ENCODE measurements at regions not wholly inside any gene's neighbourhood (a gene's known extent, or its start where the extent isn't known, plus 50 kb on each side); places are given as distances from the start of the nearest gene placed in this dataset.

DNA sequence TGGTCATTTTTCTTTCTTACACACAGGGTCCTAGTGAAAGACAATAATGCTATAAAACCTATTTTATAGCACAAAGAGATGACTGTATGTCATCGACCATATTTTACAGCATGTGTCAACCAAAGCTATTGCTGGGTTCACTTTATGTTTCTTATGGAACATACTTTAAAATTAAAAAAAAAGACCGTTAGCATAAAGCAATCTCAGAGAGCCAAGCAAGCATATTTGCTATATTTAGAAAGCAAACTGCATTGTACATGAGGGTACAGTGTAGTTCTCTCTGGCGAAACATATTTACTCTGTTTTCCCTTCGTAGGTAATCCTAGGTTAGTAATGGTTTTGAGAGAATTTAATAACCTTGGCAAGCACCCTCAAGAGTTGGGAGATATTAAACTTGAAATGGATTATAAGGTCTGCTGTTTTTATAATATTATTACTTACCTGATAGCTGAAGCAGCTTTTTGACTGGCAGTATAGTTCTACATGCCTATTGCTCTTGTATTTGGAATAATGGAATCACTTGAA, 244.2 kb upstream of the POM121L12 start:
- peaks cover 11 to 35% (median 11%) of the 10 kb centered on the region in 5 donors for H3K9me3 Mint-ChIP-seq
- Histone ChIP-seq H3K27me3 (ENCODE audit: insufficient read depth, low read length, poor library complexity, severe bottlenecking) (no peaks in the 10 kb centered on the region), H3K9me3 (ENCODE audit: low read length) (no peaks in the 10 kb centered on the region), H3K36me3 (ENCODE audit: insufficient read depth, low read length) (no peaks in the 10 kb centered on the region), H3K4me3 (ENCODE audit: low read length) (no peak overlapping the region), H3K27ac (ENCODE audit: low read depth, low read length) (no peak overlapping the region), H3K4me1 (ENCODE audit: insufficient read depth, low read length) (no peaks in the 10 kb centered on the region)
- no peaks in the 10 kb centered on the region for H3K4me1 Mint-ChIP-seq
- no peak for DNase-seq
- POLR2A ChIA-PET = no interaction called here
- no peaks in the 10 kb centered on the region for H3K27me3 Mint-ChIP-seq
- H3K36me3 Mint-ChIP-seq = no peaks in the 10 kb centered on the region
- H3K27ac Mint-ChIP-seq = no peak overlapping the region
- CTCF ChIA-PET = no interaction called here
- no peak overlapping the region for H3K4me3 Mint-ChIP-seq

DNA sequence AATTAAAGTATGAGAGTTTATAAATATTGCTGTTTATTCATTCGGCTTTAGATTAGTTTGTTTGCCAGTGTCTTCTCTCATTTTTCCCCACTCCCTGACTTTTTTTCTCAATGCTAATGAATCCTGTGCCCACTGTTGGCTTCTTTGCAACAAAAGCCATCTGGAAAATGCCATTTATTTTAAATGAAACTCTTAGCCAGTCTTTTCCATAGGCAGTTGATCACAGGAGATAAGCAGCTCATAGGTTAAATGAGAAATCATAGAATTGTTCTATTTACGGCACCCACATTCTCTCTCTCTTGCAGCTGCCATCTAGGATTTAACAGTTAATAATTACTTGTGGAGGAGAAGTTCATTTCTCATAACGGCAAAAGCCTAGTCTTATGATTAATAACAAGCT, 249.3 kb upstream of the POM121L12 start:
- H3K27ac ChIP-seq (ENCODE audit: low read depth, low read length) = no peak overlapping the region
- CTCF ChIA-PET = no interaction called here
- no peaks in the 10 kb centered on the region for H3K4me1 ChIP-seq (ENCODE audit: insufficient read depth, low read length)
- Mint-ChIP-seq H3K4me3 (no peak overlapping the region), H3K27me3 (no peaks in the 10 kb centered on the region), H3K4me1 (no peaks in the 10 kb centered on the region), H3K9me3 (peaks cover 14 to 47% (median 19%) of the 10 kb centered on the region in 5 donors), H3K36me3 (no peaks in the 10 kb centered on the region), H3K27ac (no peak overlapping the region)
- no peaks in the 10 kb centered on the region for H3K27me3 ChIP-seq (ENCODE audit: insufficient read depth, low read length, poor library complexity, severe bottlenecking)
- no peak overlapping the region for H3K4me3 ChIP-seq (ENCODE audit: low read length)
- DNase-seq = no peak
- no peaks in the 10 kb centered on the region for H3K9me3 ChIP-seq (ENCODE audit: low read length)
- POLR2A ChIA-PET = no interaction called here
- no peaks in the 10 kb centered on the region for H3K36me3 ChIP-seq (ENCODE audit: insufficient read depth, low read length)

DNA sequence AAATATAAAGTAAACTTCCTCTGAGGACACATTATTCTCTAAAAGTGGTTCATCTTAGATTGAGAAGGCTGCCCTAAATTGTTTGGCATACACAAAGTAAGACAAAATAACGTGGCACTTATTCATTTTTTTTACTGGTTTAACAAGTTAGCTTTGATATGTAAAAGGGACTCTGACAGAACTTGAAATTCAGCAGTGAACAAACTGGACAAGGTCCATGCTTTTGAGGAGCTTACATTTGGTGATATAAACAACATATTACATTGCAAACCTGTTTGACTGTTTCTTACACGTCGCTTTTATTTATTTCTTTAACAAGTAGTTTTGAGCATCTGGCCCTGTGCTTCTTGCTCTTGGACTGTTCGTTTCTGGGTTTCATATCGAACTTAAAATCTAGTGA, 253.1 kb upstream of the POM121L12 start:
- H3K27ac Mint-ChIP-seq = no peak overlapping the region
- CTCF ChIA-PET = no interaction called here
- POLR2A ChIA-PET = no interaction called here

GRCh38 chr7:52781250-52781649, 254.2 kb upstream of the POM121L12 start:
- CTCF ChIA-PET = no interaction called here

More for the DNA sequence above, 253.1 kb upstream of the POM121L12 start:
- no peaks in the 10 kb centered on the region for H3K4me1 ChIP-seq (ENCODE audit: insufficient read depth, low read length)
- Mint-ChIP-seq H3K4me3 (no peak overlapping the region), H3K27me3 (no peaks in the 10 kb centered on the region), H3K36me3 (no peaks in the 10 kb centered on the region), H3K4me1 (no peaks in the 10 kb centered on the region), H3K9me3 (peaks cover 12 to 52% (median 18%) of the 10 kb centered on the region in 5 donors)
- H3K9me3 ChIP-seq (ENCODE audit: low read length) = no peaks in the 10 kb centered on the region
- H3K36me3 ChIP-seq (ENCODE audit: insufficient read depth, low read length) = no peaks in the 10 kb centered on the region
- H3K4me3 ChIP-seq (ENCODE audit: low read length) = no peak overlapping the region
- no peak for DNase-seq
- H3K27me3 ChIP-seq (ENCODE audit: insufficient read depth, low read length, poor library complexity, severe bottlenecking) = no peaks in the 10 kb centered on the region
- no peak overlapping the region for H3K27ac ChIP-seq (ENCODE audit: low read depth, low read length)

DNA sequence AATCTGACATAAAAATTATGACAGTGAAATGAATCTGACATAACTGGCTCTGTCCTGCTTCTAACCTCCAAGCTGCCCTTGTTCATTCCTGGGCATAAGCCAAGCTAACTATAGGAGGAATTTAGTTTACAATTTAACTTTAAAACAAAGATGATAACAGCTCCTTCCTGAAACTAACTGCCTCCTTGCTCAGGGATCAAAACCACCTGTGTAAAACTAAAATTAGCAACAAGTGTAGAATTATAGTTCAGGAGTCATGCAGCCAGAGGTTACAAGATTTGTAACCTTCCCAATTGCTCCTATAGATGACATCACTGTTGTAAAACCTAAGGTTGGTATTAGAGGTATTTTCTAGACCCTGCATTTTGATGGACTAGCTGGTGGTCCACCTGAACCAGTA, 256.4 kb upstream of the POM121L12 start:
- no peaks in the 10 kb centered on the region for H3K36me3 Mint-ChIP-seq

More at GRCh38 chr7:52781250-52781649, 254.2 kb upstream of the POM121L12 start:
- H3K9me3 ChIP-seq (ENCODE audit: low read length) = no peaks in the 10 kb centered on the region
- Mint-ChIP-seq H3K4me1 (no peaks in the 10 kb centered on the region), H3K36me3 (no peaks in the 10 kb centered on the region), H3K4me3 (no peak overlapping the region), H3K27me3 (no peaks in the 10 kb centered on the region), H3K9me3 (peaks cover 13 to 58% (median 23%) of the 10 kb centered on the region in 5 donors), H3K27ac (no peak overlapping the region)
- POLR2A ChIA-PET = no interaction called here
- no peak for DNase-seq
- H3K4me3 ChIP-seq (ENCODE audit: low read length) = no peak overlapping the region
- no peaks in the 10 kb centered on the region for H3K4me1 ChIP-seq (ENCODE audit: insufficient read depth, low read length)
- no peaks in the 10 kb centered on the region for H3K36me3 ChIP-seq (ENCODE audit: insufficient read depth, low read length)
- no peaks in the 10 kb centered on the region for H3K27me3 ChIP-seq (ENCODE audit: insufficient read depth, low read length, poor library complexity, severe bottlenecking)
- no peak overlapping the region for H3K27ac ChIP-seq (ENCODE audit: low read depth, low read length)

DNA sequence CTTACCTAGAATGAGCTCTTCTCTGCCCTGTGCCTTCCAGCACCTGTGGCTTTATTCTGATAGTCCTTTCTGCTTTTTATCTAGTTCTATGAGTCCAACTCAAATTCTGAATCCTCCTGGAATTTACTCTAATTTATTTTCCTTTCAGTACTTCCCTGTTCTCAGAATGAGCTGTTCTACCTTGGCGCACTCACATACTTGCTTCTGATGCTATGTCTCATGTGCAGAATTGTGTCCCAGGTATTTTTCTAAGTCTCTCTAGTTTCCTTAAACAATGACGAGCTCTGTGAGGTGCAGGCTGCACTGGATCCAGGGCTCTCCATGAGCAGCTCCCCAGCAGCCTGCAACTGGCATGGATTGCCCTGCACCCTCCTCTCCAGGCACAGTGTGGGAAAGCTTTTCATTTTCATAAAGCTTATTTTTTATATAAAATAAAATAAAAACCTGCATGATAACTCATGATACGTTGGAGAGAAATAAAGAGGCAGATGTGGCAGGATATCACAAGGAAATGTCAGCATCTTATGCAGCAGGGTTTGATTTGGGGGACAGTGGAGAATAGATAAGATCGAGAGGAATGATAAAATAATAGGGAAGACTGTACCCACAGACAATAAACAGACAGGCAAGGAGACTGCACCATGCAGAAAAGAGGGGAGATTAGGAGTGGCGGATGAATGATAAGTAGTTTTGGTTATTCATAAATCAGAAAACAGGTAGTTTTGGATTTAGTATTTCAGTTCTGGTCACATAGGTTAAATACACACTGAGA, 258.2 kb upstream of the POM121L12 start:
- ChIA-PET CTCF (no interaction called here), POLR2A (no interaction called here)
- no peaks in the 10 kb centered on the region for H3K36me3 Mint-ChIP-seq
- Histone ChIP-seq H3K4me1 (ENCODE audit: insufficient read depth, low read length) (no peaks in the 10 kb centered on the region), H3K4me3 (ENCODE audit: low read length) (no peak overlapping the region), H3K9me3 (ENCODE audit: low read length) (no peaks in the 10 kb centered on the region), H3K27ac (ENCODE audit: low read depth, low read length) (no peak overlapping the region), H3K27me3 (ENCODE audit: insufficient read depth, low read length, poor library complexity, severe bottlenecking) (no peaks in the 10 kb centered on the region), H3K36me3 (ENCODE audit: insufficient read depth, low read length) (no peaks in the 10 kb centered on the region)
- no peak overlapping the region for H3K27ac Mint-ChIP-seq
- no peak for DNase-seq
- peaks cover 7 to 50% (median 12%) of the 10 kb centered on the region in 5 donors for H3K9me3 Mint-ChIP-seq
- no peaks in the 10 kb centered on the region for H3K4me1 Mint-ChIP-seq
- H3K4me3 Mint-ChIP-seq = no peak overlapping the region
- H3K27me3 Mint-ChIP-seq = no peaks in the 10 kb centered on the region

More for the DNA sequence above, 256.4 kb upstream of the POM121L12 start:
- Histone ChIP-seq H3K36me3 (ENCODE audit: insufficient read depth, low read length) (no peaks in the 10 kb centered on the region), H3K9me3 (ENCODE audit: low read length) (no peaks in the 10 kb centered on the region), H3K27ac (ENCODE audit: low read depth, low read length) (no peak overlapping the region), H3K4me3 (ENCODE audit: low read length) (no peak overlapping the region), H3K4me1 (ENCODE audit: insufficient read depth, low read length) (no peaks in the 10 kb centered on the region), H3K27me3 (ENCODE audit: insufficient read depth, low read length, poor library complexity, severe bottlenecking) (no peaks in the 10 kb centered on the region)
- ChIA-PET POLR2A (no interaction called here), CTCF (no interaction called here)
- H3K27me3 Mint-ChIP-seq = no peaks in the 10 kb centered on the region
- H3K4me1 Mint-ChIP-seq = no peaks in the 10 kb centered on the region
- no peak for DNase-seq
- H3K4me3 Mint-ChIP-seq = no peak overlapping the region
- H3K27ac Mint-ChIP-seq = no peak overlapping the region
- peaks cover 7 to 57% (median 17%) of the 10 kb centered on the region in 5 donors for H3K9me3 Mint-ChIP-seq

- no peaks in the 10 kb centered on the region for H3K4me1 Mint-ChIP-seq
- Histone ChIP-seq H3K4me1 (ENCODE audit: insufficient read depth, low read length) (no peaks in the 10 kb centered on the region), H3K27me3 (ENCODE audit: insufficient read depth, low read length, poor library complexity, severe bottlenecking) (no peaks in the 10 kb centered on the region), H3K4me3 (ENCODE audit: low read length) (no peak overlapping the region), H3K36me3 (ENCODE audit: insufficient read depth, low read length) (no peaks in the 10 kb centered on the region), H3K9me3 (ENCODE audit: low read length) (no peaks in the 10 kb centered on the region), H3K27ac (ENCODE audit: low read depth, low read length) (no peak overlapping the region)
- no peaks in the 10 kb centered on the region for H3K36me3 Mint-ChIP-seq
- DNase-seq = no peak
- no peak overlapping the region for H3K27ac Mint-ChIP-seq
- POLR2A ChIA-PET = no interaction called here
- peaks cover 10 to 41% (median 19%) of the 10 kb centered on the region in 5 donors for H3K9me3 Mint-ChIP-seq
- H3K27me3 Mint-ChIP-seq = no peaks in the 10 kb centered on the region
- H3K4me3 Mint-ChIP-seq = no peak overlapping the region
- CTCF ChIA-PET = no interaction called here
Measured at GRCh38 chr7:52775876-52776275, 259.6 kb upstream of the POM121L12 start.

GRCh38 chr7:52771177-52771576, 264.3 kb upstream of the POM121L12 start:
- Mint-ChIP-seq H3K4me3 (no peak overlapping the region), H3K9me3 (peaks cover 5 to 45% (median 10%) of the 10 kb centered on the region in 5 donors), H3K27me3 (no peaks in the 10 kb centered on the region), H3K4me1 (no peaks in the 10 kb centered on the region), H3K36me3 (no peaks in the 10 kb centered on the region), H3K27ac (no peak overlapping the region)
- Histone ChIP-seq H3K27me3 (ENCODE audit: insufficient read depth, low read length, poor library complexity, severe bottlenecking) (no peaks in the 10 kb centered on the region), H3K27ac (ENCODE audit: low read depth, low read length) (no peak overlapping the region), H3K4me1 (ENCODE audit: insufficient read depth, low read length) (no peaks in the 10 kb centered on the region), H3K9me3 (ENCODE audit: low read length) (no peaks in the 10 kb centered on the region), H3K4me3 (ENCODE audit: low read length) (no peak overlapping the region), H3K36me3 (ENCODE audit: insufficient read depth, low read length) (no peaks in the 10 kb centered on the region)
- ChIA-PET POLR2A (no interaction called here), CTCF (no interaction called here)
- no peak for DNase-seq

All from CD8-positive, alpha-beta memory T cell (primary cell).